ENCODE measurements at regions not wholly inside any gene's neighbourhood (a gene's known extent, or its start where the extent isn't known, plus 50 kb on each side); places are given as distances from the start of the nearest gene placed in this dataset.

DNA sequence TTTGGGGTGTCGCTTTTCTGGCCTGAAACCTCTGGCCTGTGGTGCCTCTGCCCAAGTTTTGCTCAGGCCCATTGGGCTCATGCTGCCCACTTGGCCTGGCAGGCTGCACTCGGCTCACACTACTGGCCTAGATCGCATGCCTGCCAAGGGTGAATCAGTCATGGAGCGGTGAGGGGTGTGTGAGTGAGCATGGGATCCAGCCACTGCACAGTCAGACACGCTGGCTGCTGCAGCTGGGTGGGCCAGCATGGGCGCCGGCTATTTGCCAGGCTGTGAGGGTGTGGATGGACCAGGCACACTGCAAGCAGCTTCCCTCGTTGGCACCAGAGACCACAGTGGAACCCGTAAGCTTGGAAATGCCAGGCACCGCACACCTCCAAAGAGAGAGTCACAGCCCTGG, 145.4 kb upstream of the CNR1 start:
- H3K36me3 ChIP-seq (ENCODE audit: low read depth), result no peaks in the 10 kb centered on the region
- no peaks in the 10 kb centered on the region for H3K9me3 ChIP-seq
- ATAC-seq (no peak), DNase-seq (no peak)
- intact Hi-C loops (cut with DNase I, micrococcal nuclease), result no loop called here
- TF ChIP-seq CTCF (IDR thresholded peaks at IDR 0.05), result no peak
- H3K4me1 ChIP-seq (ENCODE audit: low read depth), result no peaks in the 10 kb centered on the region
- H3K4me3 ChIP-seq, result no peak overlapping the region

GRCh38 chr6:88304520-88304919, 138.4 kb upstream of the CNR1 start:
- no peaks in the 10 kb centered on the region for H3K4me1 ChIP-seq (ENCODE audit: low read depth)
- no peaks in the 10 kb centered on the region for H3K9me3 ChIP-seq
- ATAC-seq, result no peak
- no peak for DNase-seq
- TF ChIP-seq CTCF (IDR thresholded peaks at IDR 0.05), result no peak
- H3K36me3 ChIP-seq (ENCODE audit: low read depth), result no peaks in the 10 kb centered on the region
- intact Hi-C loops (cut with DNase I, micrococcal nuclease), result no loop called here
- no peak overlapping the region for H3K4me3 ChIP-seq

- Histone ChIP-seq H3K9me3 (no peaks in the 10 kb centered on the region), H3K4me3 (no peak overlapping the region), H3K4me1 (ENCODE audit: low read depth) (no peaks in the 10 kb centered on the region), H3K36me3 (ENCODE audit: low read depth) (no peaks in the 10 kb centered on the region)
- ATAC-seq (no peak), DNase-seq (no peak)
- no peak for TF ChIP-seq CTCF (IDR thresholded peaks at IDR 0.05)
- intact Hi-C loops (cut with DNase I, micrococcal nuclease), result no loop called here
Measured at GRCh38 chr6:88302769-88303225, 136.7 kb upstream of the CNR1 start.

DNA sequence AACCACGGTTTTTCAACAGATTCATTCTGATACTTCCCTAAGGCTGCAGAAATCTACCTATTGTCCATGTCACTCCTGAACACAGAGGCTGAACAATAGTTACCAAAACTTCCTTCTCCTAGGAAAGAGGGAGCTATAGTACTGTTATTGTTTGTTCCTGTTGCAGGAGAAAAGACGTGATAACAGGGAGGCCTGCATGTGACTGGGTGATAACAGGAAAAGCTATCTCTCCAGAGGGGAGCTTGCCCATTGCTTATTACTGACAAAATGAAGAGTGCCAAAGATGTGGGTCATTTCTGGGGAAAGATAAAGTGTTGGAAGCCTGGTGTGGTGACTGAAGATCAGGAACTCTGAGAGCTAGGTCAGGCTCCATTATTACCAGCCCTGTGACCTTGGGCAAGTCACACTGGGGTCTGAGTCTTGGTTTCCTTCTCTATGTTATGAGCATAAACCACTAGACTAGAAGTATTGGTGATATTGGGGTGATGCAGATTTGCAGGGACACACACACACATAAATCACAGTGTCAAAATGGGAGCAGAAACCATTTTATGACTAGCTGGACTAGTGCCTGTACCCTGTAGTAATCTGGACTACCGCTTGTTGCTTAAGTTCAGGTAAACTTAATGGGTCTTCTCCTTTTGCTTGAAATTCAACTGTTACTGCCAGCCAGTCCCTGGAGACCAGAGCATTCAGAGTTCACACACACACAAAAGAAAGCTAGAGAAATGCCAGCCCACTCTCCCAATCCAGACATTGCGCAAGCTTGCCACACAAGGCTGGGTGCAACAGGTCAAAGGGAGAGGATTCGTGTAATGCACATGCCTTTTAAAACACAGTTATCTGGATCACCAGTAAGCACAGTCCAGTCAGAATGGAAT, 136.0 kb upstream of the CNR1 start:
- intact Hi-C loops (cut with DNase I, micrococcal nuclease), result no loop called here
- Histone ChIP-seq H3K4me1 (ENCODE audit: low read depth) (no peaks in the 10 kb centered on the region), H3K9me3 (no peaks in the 10 kb centered on the region), H3K4me3 (no peak overlapping the region), H3K36me3 (ENCODE audit: low read depth) (no peaks in the 10 kb centered on the region)
- ATAC-seq, result no peak
- TF ChIP-seq CTCF (IDR thresholded peaks at IDR 0.05), result no peak
- no peak for DNase-seq

GRCh38 chr6:88301256-88301655, 135.1 kb upstream of the CNR1 start:
- no peak for ATAC-seq
- H3K4me1 ChIP-seq (ENCODE audit: low read depth), result no peaks in the 10 kb centered on the region
- no peaks in the 10 kb centered on the region for H3K9me3 ChIP-seq
- intact Hi-C loops (cut with DNase I, micrococcal nuclease), result no loop called here
- H3K4me3 ChIP-seq, result no peak overlapping the region
- TF ChIP-seq CTCF (IDR thresholded peaks at IDR 0.05), result no peak
- no peak for DNase-seq
- H3K36me3 ChIP-seq (ENCODE audit: low read depth), result no peaks in the 10 kb centered on the region
